Activated naive CD8-positive, alpha-beta T cell treated with anti-CD3 and anti-CD28 coated beads, Interleukin-2, amount 10 ng/mL, durations not matched to agents 7 days and 5 days (primary cell): ENCODE measurements at regions not wholly inside any gene's neighbourhood (a gene's known extent, or its start where the extent isn't known, plus 50 kb on each side); places are given as distances from the start of the nearest gene placed in this dataset.
"Not testable (repeated sequence)": the region's sequence is repeated elsewhere in the genome, so short reads cannot be mapped to it uniquely, and the experiment has no call there.

Source experiments
- ATAC-seq: fragments of 150-1000 bp; cut with Tn5 transposase; one replicate; pipeline ENCODE4 v1.10.0; 2021; ENCODE audit warnings: low read depth, moderate library complexity
- POLR2A ChIA-PET: fragments of 350-600 bp; sonication (Branson Sonifier 250); formaldehyde crosslinking; loops from one replicate; lab custom pipeline; 2021; ENCODE audit warnings: antibody characterized with exemption; lab: Charles Lee
- DNase-seq: peaks from one replicate; pipeline ENCODE4 v3.0.0; 2021
- H3K27ac Mint-ChIP-seq: one replicate; pipeline ENCODE4 v1.8.0; 2022; ENCODE audit warnings: mild to moderate bottlenecking, mixed read lengths
- H3K27me3 Mint-ChIP-seq: one replicate; pipeline ENCODE4 v1.8.0; 2022; ENCODE audit warnings: mild to moderate bottlenecking, moderate library complexity, mixed read lengths
- H3K36me3 Mint-ChIP-seq: one replicate; pipeline ENCODE4 v1.8.0; 2021; ENCODE audit warnings: mild to moderate bottlenecking, mixed read lengths
- H3K4me1 Mint-ChIP-seq: one replicate; pipeline ENCODE4 v1.8.0; 2021; ENCODE audit warnings: mixed read lengths
- H3K4me3 Mint-ChIP-seq: one replicate; pipeline ENCODE4 v1.8.0; 2022; ENCODE audit warnings: mild to moderate bottlenecking, moderate library complexity, mixed read lengths
- H3K9me3 Mint-ChIP-seq: one replicate; pipeline ENCODE4 v1.8.0; 2021; ENCODE audit warnings: mixed read lengths

DNA sequence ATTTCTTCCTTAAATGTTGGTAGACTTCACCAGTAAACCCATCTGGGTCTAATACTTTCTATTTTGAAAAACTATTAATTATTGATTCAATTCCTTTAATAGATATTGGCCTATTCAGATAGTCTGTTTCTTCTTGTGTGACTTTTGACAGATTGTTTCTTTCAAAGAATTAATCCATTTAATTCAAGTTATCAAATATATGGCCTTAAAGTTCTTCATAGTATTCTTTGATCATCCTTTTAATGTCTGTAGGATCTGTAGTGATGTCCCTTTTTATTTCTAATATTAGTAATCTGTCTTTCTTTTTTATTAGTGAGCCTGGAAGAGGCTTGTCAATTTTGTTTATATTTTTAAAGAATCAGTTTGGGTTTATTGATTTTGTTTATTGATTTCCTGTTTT is 190.0 kb downstream of the SLC38A4 start:
- POLR2A ChIA-PET: no interaction called here
- Mint-ChIP-seq H3K27ac (no peak overlapping the region), H3K4me3 (no peak overlapping the region), H3K27me3 (no peaks in the 10 kb centered on the region), H3K4me1 (no peaks in the 10 kb centered on the region), H3K36me3 (peaks cover 37% of the 10 kb centered on the region), H3K9me3 (peaks cover 25% of the 10 kb centered on the region)
- no peak for ATAC-seq
- DNase-seq: no peak

DNA sequence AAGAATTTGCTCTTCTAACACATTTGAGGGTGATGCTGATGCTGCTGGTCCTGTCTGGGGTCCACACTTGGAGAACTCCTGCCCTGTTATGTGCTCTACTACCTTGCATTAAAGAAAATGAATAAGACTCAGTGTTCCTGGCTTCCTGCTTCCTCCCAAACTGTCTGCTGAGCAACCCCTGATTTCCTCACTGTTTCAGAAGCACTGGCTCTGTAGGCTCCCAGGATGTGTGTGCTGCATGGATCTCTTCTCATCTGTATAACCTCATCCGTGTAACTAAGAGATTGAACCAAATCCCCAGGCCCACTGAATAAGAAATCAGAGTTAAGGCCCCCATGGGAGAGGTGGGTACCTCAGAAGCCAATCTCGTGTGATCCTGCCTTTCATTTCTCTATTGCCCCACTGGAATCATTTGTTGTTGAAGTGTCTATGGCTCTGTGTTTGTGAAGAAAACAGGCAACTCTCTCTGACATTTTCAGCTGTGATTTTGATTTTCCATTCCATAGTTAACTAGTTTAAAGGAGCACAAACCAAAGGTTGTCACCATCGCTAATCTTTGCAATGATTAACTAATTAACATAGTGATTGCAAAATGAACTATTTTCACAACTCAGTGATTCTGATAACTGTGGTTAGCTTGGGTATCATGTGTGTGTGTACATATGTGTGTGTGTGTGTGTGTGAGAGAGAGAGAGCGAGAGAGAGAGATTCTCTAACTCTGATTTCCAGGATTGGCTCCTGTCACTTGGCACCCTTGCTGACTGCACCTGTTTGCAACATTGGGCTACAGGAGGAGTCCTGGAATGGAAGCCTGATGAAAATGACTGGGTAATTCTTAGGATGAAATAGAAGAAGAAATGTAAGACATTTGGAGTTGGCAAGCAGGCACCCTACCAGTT is 196.2 kb downstream of the SLC38A4 start:
- no peaks in the 10 kb centered on the region for H3K4me1 Mint-ChIP-seq
- POLR2A ChIA-PET: no interaction called here
- DNase-seq (no peak), ATAC-seq (no peak)
- no peaks in the 10 kb centered on the region for H3K27me3 Mint-ChIP-seq
- H3K4me3 Mint-ChIP-seq: no peak overlapping the region
- H3K27ac Mint-ChIP-seq: no peak overlapping the region
- H3K36me3 Mint-ChIP-seq: peaks cover 5% of the 10 kb centered on the region
- peaks cover 2% of the 10 kb centered on the region for H3K9me3 Mint-ChIP-seq

DNA sequence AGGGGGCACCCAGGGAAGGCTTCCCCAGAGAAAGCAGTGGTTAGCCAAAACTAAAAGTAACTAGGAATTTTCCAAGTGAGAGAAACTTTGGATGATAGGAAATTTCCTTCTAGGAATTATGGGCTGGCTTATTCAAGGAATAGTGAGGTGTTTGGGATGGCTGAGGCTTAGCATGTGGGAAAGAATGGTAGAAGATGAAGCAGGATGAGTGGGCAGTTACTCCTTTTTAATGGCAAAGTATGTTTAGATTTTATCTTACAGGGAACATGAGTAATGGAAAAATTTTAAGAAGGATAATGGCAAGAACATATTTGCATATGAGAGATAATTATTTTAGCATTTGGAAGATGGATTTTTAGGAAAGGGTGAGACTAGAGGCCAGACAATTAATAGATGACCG is 197.6 kb downstream of the SLC38A4 start:
- Mint-ChIP-seq H3K27me3 (no peaks in the 10 kb centered on the region), H3K4me3 (no peak overlapping the region), H3K27ac (no peak overlapping the region), H3K4me1 (no peaks in the 10 kb centered on the region), H3K9me3 (no peaks in the 10 kb centered on the region), H3K36me3 (peaks cover 5% of the 10 kb centered on the region)
- DNase-seq: no peak
- POLR2A ChIA-PET: no interaction called here
- ATAC-seq: no peak

DNA sequence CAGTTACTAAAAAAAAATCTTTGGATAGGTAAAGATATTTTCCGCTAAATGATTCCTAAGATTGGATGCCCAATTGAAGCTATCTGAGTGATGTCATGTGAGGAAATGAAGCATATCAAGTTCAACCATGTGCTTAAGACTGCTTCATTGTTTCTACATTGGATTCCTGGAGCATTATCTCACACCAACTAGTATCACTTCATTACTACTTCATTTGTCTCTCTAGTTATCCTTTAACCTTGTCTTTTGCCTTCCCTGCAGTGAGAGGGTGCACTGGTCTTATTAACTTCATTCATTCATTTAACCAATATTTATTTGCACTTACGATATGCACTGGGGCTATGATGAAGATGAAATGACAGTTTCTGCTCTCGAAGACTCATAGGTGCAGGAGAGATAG is 198.1 kb downstream of the SLC38A4 start:
- Mint-ChIP-seq H3K9me3 (no peaks in the 10 kb centered on the region), H3K4me3 (no peak overlapping the region), H3K27ac (no peak overlapping the region), H3K27me3 (no peaks in the 10 kb centered on the region), H3K36me3 (peaks cover 5% of the 10 kb centered on the region), H3K4me1 (no peaks in the 10 kb centered on the region)
- POLR2A ChIA-PET: no interaction called here
- ATAC-seq: no peak
- no peak for DNase-seq

DNA sequence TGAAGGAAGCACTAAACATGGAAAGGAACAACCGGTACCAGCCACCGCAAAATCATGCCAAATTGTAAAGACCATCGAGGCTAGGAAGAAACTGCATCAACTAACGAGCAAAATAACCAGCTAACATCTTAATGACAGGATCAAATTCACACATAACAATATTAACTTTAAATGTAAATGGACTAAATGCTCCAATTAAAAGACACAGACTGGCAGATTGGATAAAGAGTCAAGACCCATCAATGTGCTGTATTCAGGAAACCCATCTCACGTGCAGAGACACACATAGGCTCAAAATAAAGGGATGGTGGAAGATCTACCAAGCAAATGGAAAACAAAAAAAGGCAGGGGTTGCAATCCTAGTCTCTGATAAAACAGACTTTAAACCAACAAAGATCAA is 206.3 kb downstream of the SLC38A4 start:
- Mint-ChIP-seq H3K9me3 (peaks cover 24% of the 10 kb centered on the region), H3K36me3 (peaks cover 25% of the 10 kb centered on the region)
- H3K4me1 Mint-ChIP-seq, H3K27me3 Mint-ChIP-seq, H3K27ac Mint-ChIP-seq, POLR2A ChIA-PET, DNase-seq, ATAC-seq, H3K4me3 Mint-ChIP-seq: not testable (repeated sequence)

DNA sequence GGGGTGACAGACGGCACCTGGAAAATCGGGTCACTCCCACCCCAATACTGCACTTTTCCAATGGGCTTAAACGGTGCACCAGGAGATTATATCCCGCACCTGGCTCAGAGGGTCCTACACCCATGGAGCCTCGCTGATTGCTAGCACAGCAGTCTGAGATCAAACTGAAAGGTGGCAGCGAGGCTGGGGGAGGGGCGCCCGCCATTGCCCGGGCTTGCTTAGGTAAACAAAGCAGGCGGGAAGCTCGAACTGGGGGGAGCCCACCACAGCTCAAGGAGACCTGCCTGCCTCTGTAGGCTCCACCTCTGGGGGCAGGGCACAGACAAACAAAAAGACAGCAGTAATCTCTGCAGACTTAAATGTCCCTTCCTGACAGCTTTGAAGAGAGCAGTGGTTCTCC is 208.1 kb downstream of the SLC38A4 start:
- Mint-ChIP-seq H3K36me3 (peaks cover 38% of the 10 kb centered on the region), H3K9me3 (peaks cover 31% of the 10 kb centered on the region)
- DNase-seq, H3K27ac Mint-ChIP-seq, H3K4me1 Mint-ChIP-seq, H3K4me3 Mint-ChIP-seq, ATAC-seq, H3K27me3 Mint-ChIP-seq, POLR2A ChIA-PET: not testable (repeated sequence)

- H3K9me3 Mint-ChIP-seq: peaks cover 32% of the 10 kb centered on the region
- peaks cover 2% of the 10 kb centered on the region for H3K4me1 Mint-ChIP-seq
- no peak for DNase-seq
- POLR2A ChIA-PET: no interaction called here
- no peak for ATAC-seq
- peaks cover 3% of the 10 kb centered on the region for H3K27me3 Mint-ChIP-seq
- H3K36me3 Mint-ChIP-seq: peaks cover 42% of the 10 kb centered on the region
- no peak overlapping the region for H3K27ac Mint-ChIP-seq
- no peak overlapping the region for H3K4me3 Mint-ChIP-seq
Observed at GRCh38 chr12:46617167-46617566, 208.6 kb downstream of the SLC38A4 start.

GRCh38 chr12:46610754-46611153 is 215.0 kb downstream of the SLC38A4 start:
- POLR2A ChIA-PET: interaction anchor here (1.8 kb wide), 1 partner anchor 94 kb away, joined by 5 read pairs; no protein-coding TSS in a partner anchor
- no peak overlapping the region for H3K27ac Mint-ChIP-seq
- ATAC-seq (no peak), DNase-seq (no peak)
- no peaks in the 10 kb centered on the region for H3K27me3 Mint-ChIP-seq
- H3K9me3 Mint-ChIP-seq: peaks cover 33% of the 10 kb centered on the region
- H3K36me3 Mint-ChIP-seq: peaks cover 42% of the 10 kb centered on the region
- H3K4me1 Mint-ChIP-seq: peaks cover 25% of the 10 kb centered on the region
- H3K4me3 Mint-ChIP-seq: no peak overlapping the region

DNA sequence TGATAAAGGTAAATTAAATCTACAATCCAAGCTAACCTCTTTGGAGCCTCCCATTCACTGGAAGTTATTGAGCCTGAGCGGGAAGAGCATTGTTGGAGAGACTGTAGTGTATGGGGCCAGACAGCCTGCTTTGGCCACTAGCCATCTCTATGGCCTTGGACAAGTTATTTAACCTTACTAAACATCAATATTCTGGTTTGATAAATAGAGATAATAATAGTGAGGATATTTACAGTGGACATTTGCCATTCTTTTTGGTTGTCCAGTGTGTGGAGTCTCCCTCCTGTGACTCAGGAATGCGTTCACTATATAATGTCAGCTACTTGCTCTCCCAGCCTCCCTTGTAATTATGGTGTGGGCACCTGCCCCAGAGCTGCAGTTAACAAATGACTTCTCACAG is 216.1 kb downstream of the SLC38A4 start:
- DNase-seq (no peak), ATAC-seq (no peak)
- peaks cover 25% of the 10 kb centered on the region for H3K4me1 Mint-ChIP-seq
- peak overlapping the region; percentile 87 for H3K27ac Mint-ChIP-seq
- H3K4me3 Mint-ChIP-seq: peak overlapping the region; percentile 74
- peaks cover 43% of the 10 kb centered on the region for H3K36me3 Mint-ChIP-seq
- H3K9me3 Mint-ChIP-seq: peaks cover 34% of the 10 kb centered on the region
- POLR2A ChIA-PET: interaction anchor here (0.9 to 2.6 kb wide), 6 partner anchors 10 to 238 kb away, joined by 3 to 11 read pairs (median 6); no protein-coding TSS in a partner anchor
- no peaks in the 10 kb centered on the region for H3K27me3 Mint-ChIP-seq

GRCh38 chr12:46609273-46609623 is 216.5 kb downstream of the SLC38A4 start:
- Mint-ChIP-seq H3K4me1 (peaks cover 25% of the 10 kb centered on the region), H3K36me3 (peaks cover 43% of the 10 kb centered on the region), H3K27me3 (no peaks in the 10 kb centered on the region), H3K27ac (peak overlapping the region; percentile 87), H3K9me3 (peaks cover 37% of the 10 kb centered on the region), H3K4me3 (peak overlapping the region; percentile 74)
- POLR2A ChIA-PET: interaction anchor here (0.9 to 2.6 kb wide), 6 partner anchors 10 to 238 kb away, joined by 3 to 11 read pairs (median 6); no protein-coding TSS in a partner anchor
- DNase-seq (no peak), ATAC-seq (peak; percentile 91)

DNA sequence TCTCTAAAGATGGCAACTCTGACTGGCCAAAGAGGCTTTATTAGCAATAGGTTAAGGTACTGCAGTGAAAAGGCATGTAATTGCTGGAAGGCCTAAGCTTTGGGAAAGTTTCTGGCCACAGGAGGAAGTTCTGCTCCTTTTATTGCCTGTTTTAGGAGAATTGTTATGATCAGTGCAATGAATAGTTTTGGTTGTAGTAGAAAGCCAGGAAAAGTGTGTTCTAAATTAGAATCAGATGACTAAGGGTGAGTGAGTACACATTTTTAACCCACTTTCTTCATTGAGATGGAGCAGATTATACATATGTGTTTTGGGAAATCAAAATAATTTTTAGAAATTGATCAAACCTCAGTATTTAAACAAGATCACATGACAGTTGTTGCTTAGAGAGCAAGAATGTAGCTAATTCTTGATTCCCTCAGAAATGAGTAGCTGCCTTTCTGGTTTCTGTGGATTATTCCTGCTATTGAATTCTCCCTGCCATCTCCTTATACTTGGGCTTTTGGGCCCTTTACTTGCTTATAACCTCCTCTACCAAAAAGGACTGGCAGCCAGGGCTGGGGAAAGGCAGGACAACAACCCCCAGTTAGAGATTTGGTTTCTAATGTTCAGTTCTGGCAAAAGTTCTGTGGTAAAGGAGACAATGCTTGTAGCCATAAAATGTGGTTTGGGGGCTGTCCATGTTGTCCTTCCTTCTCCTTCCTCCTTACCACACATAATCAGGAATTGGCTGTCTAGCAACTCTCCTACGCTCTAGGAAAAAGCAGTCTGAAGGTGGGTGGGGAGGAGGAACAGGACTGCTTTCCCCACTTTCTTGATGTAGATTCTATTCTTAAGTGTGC is 217.1 kb downstream of the SLC38A4 start:
- ATAC-seq: peak; percentile 11
- Mint-ChIP-seq H3K36me3 (peaks cover 41% of the 10 kb centered on the region), H3K4me1 (peaks cover 25% of the 10 kb centered on the region), H3K9me3 (peaks cover 37% of the 10 kb centered on the region), H3K4me3 (peak overlapping the region; percentile 74), H3K27me3 (no peaks in the 10 kb centered on the region), H3K27ac (peak overlapping the region; percentile 87)
- DNase-seq: no peak
- POLR2A ChIA-PET: interaction anchor here (0.9 to 2.6 kb wide), 6 partner anchors 9 to 237 kb away, joined by 3 to 11 read pairs (median 6); no protein-coding TSS in a partner anchor

- Mint-ChIP-seq H3K4me1 (peaks cover 16% of the 10 kb centered on the region), H3K4me3 (no peak overlapping the region), H3K27ac (no peak overlapping the region), H3K9me3 (peaks cover 30% of the 10 kb centered on the region), H3K27me3 (no peaks in the 10 kb centered on the region), H3K36me3 (peaks cover 41% of the 10 kb centered on the region)
- no peak for ATAC-seq
- POLR2A ChIA-PET: no interaction called here
- DNase-seq: no peak
Observed at GRCh38 chr12:46604684-46605083, 221.1 kb downstream of the SLC38A4 start.

DNA sequence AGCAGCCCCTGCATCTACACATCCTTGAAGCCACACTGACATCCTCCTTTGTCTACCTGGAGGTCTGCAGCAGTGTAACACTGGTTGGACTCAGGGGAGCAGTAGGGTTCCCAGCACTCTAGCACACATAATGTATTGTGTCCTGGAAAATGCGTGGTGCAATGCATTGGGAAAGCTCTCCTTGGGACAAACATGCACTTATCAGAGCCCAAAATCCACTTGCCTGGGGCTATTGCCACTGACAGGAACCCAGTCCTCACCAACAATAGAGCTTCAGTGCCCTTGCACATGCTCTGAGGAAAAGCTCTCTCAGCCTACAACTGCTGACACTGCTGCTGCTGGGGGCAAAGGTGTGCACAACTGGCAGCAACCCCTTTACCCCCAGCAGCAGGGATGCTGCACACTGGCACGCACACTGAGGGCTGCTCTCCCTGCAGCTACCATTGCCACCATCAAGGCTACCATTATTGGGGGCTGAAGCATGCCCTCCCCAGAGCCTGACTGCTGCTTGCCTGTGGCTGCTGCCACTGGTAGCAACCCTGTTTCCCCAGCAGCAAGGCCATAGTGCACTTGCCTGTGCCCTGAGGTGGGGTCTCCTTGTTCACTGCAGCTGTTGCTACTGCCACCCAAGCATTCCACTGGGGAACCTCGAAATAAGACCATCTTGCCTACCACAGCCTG is 221.9 kb downstream of the SLC38A4 start:
- Mint-ChIP-seq H3K27ac (no peak overlapping the region), H3K9me3 (peaks cover 31% of the 10 kb centered on the region), H3K4me3 (no peak overlapping the region), H3K36me3 (peaks cover 43% of the 10 kb centered on the region), H3K4me1 (peaks cover 8% of the 10 kb centered on the region), H3K27me3 (no peaks in the 10 kb centered on the region)
- DNase-seq: no peak
- ATAC-seq: no peak
- POLR2A ChIA-PET: no interaction called here
